HG03103 (cell line): ENCODE measurements at regions not wholly inside any gene's neighbourhood (a gene's known extent, or its start where the extent isn't known, plus 50 kb on each side); places are given as distances from the start of the nearest gene placed in this dataset.
"Not testable (repeated sequence)": the region's sequence is repeated elsewhere in the genome, so short reads cannot be mapped to it uniquely, and the experiment has no call there.

Experiments used
- ATAC-seq: cut with Tn5 transposase; IDR thresholded peaks from one replicate; pipeline ENCODE4 v1.9.1; 2021; ENCODE audit warnings: low read depth; ENCODE audit not compliant: unreplicated experiment

DNA sequence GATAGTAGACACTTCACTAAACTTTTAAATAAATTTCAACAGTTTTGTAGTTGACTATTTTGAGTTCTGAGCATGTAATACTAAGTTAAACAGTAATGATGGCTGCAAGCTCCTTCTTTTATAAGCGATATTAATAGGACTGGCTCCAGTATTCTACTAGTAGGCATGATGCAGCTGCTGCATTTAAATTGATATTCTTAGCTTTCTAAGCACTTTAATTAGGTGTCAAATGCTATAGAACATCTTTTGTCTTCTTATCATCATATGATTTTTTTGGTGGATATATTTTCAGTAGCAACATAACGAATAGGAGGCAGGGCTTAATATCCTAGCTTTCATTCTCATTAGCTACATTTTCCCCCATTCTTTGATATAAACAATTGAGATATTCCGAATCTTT lies 141.1 kb downstream of the FBXO4 start:
- no peak for ATAC-seq

GRCh38 chr5:42074353-42074752 lies 149.3 kb downstream of the FBXO4 start:
- ATAC-seq: no peak

DNA sequence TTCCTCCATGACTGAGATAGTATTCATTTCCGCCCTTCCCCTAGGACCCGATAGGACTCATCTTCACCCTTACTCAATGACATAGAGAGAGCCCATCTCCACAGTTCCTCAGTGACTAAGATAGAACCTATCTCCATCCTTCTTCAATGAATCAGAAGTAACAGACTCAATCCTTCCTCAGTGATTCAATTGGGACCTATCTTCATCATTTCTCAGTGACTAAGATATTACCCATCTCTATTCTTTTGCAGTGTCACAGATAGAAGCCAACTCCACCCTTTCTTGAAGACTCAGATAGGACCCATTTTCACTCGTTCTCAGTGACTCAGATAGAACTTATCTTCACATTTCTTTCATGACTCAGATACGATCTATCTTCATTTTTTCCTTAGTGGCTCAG lies 164.6 kb downstream of the FBXO4 start:
- no peak for ATAC-seq

DNA sequence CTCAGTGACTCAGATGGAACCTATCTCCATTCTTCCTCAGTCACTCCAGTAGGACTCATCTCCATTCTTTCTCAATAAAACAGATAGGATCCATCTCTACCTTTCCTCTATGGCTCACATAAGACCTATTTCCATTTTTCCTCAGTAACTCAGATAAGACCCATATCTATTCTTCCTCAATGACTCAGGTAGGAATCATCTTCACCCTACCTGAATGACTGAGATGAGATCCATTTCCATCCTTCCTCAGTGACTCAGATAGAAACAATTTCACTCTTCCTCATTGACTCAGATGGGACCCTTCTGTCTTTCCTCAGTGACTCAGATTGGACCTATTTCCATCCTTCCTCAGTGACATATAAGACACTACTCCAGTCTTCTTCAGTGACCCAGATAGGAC lies 165.1 kb downstream of the FBXO4 start:
- no peak for ATAC-seq

GRCh38 chr5:42099846-42100245 lies 174.8 kb downstream of the FBXO4 start:
- ATAC-seq: not testable (repeated sequence)

DNA sequence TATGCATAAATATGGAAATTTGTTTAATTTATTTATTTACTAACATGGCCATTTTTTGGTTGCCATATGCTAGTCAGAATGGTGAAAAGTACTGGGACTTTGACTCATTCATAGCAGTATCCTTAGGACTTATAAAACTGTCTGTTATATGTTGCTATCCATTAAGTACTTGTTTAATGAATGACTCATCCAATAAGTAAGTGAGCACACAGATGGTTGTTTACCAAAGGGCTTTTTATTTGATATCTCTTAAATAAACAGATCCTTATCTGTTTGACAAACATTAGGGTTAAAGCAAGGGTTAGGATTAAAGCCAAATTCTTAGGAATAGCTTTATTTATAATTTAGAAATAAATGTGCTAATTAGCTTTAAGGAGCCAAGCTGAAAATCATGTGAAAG lies 183.4 kb downstream of the FBXO4 start:
- ATAC-seq: no peak

DNA sequence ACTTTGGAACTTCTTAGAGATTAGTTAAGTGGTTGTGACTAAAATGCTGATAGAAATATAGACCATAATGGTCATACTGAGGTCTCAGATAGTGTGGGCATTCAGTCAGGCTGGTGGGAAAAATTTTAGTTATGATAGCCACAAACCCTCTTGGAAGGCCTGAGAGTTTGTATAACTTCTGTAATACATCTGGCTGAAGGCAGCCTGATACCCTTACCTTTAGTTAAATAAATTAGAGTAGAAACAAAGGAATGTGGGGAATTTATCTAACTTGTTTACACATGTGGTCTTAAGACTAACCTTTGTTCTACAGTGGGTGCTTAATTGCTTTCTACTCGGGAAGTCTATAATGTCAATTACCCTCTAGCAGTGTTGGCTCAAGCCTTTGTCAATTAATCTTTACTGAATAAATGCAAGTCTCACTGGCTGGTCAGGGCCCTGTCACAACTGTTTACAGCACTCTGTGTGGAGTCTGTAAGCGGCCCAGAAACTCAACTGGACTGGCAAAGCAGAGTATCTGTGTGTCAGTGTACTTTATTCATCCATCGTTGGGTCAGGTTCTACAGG lies 184.0 kb downstream of the FBXO4 start:
- ATAC-seq: no peak

DNA sequence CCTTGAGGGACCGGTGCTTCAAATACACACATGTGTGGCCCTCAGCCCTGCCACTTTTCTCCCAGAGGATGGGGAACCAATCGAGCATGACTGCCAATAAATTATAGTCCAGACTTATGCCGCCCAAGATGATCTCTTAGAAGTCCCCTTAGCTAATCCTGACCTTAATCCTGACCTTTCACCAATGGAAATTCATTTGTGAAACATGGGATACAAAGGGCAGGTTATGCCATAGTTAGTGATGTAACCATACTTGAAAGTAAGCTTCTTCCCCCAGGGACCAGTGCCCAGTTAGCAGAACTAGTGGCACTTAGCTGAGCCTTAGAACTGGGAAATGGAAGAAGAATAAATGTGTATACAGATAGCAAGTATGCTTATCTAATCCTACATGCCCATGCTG lies 190.6 kb downstream of the FBXO4 start:
- not testable (repeated sequence) for ATAC-seq

- ATAC-seq: no peak
Observed at GRCh38 chr5:42120070-42120469, 195.0 kb downstream of the FBXO4 start.

- no peak for ATAC-seq
Observed at GRCh38 chr5:42121401-42121800, 196.3 kb downstream of the FBXO4 start.

DNA sequence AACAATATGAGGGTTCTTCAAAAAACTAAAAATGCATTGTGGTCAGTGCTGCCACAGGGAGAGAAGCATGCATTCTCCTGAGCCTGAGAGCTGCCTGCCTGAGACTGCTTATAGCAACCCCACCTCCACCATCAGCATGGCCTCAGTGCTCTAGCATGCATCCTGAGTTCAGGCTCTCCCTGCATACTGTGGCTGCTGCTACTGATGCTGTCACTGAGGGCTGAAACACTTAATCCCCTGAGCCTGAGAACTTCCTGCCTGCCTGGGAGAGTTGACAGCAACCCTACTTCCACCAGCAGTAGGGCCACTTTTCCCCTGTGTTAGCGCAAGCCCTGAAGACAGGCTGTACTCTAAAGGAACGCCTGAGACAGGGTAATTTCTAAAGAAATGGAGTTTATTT lies 206.0 kb downstream of the FBXO4 start:
- no peak for ATAC-seq

- no peak for ATAC-seq
Observed at GRCh38 chr5:42143361-42143760, 218.3 kb downstream of the FBXO4 start.

DNA sequence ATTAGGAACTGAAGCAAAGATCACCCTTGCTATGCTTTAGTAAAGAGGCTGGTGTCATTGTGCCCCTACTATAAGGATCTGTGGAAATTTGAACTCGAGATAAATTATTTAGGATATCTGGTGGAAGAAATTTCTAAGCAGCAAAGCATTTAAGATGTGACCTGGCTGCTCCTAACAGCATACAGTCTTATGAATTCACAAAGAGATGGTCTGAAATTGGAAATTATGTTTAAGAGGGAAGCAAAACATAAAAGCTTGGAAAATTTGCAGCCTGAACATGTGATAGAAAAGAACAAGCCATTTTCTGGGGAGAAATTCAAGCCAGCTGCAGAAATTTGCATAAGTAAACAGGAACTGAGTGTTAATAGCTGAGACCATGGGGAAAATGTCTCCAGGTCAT lies 223.7 kb downstream of the FBXO4 start:
- no peak for ATAC-seq

GRCh38 chr5:42157215-42157614 lies 232.1 kb downstream of the FBXO4 start:
- ATAC-seq: no peak

GRCh38 chr5:42163083-42163482 lies 238.0 kb downstream of the FBXO4 start:
- ATAC-seq: no peak

DNA sequence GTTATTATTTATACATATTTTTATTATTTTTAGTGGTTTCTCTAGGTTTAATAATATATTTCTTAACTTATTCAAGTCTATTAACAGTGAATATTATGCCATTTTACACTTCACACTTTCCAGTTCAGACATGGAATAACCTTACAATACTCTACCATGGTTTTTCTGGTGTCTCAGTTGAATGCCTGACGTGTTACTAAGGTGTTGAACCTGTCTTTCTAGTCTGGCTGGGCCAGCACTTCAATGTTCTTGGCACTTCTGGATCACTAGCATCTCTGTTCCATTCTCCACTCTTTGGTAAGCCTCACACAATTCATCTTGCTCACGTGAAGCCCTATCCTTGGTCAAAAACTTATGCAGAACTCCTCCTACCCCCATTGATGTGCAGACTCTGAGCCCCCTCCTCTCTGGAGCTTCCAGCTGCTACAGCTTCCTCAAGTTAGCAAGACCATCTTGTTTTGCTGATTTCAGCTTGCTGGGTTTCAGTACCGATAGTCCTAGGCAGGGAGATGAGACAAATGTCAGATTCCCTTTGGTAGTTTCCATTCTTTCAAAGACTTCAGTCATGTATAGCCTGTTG lies 243.1 kb downstream of the FBXO4 start:
- no peak for ATAC-seq

DNA sequence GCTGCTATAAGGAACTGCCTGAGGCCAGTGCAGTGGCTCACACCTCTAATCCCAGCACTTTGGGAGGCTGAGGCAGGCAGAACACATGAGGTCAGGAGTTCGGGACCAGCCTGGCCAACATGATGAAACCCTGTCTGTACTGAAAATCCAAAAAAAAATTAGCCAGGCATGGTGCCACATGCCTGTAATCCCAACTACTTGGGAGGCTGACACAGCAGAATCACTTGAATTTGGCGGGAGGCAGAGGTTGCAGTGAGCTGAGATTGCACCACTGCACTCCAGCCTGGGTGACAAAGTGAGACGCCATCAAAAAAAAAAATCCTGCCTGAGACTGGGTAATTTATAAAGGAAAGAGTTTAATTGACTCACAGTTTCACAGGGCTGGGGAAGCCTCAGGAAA lies 247.1 kb upstream of the GHR start:
- not testable (repeated sequence) for ATAC-seq

- ATAC-seq: not testable (repeated sequence)
Observed at GRCh38 chr5:42179843-42180242, 243.4 kb upstream of the GHR start.

- ATAC-seq: no peak
Observed at GRCh38 chr5:42216904-42217303, 206.3 kb upstream of the GHR start.

DNA sequence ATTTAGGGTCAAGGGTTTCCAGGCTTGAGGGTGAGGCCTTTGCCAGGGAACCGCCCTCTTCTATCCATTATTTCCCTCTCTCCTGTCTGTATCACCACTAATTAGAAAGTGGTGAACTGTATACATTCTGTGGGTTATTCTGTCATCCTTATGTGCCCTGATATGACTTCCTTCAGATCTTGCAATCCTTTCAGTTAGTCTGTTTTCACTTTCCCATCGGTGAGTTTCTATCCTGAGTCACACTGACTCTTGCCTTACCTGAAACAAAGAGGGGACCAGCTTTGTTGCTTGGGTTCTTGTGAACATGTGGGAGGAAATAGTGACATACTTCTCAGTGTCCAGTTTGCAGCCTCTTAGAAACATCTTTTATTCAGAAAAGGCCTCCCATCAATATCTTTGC lies 205.4 kb upstream of the GHR start:
- no peak for ATAC-seq

DNA sequence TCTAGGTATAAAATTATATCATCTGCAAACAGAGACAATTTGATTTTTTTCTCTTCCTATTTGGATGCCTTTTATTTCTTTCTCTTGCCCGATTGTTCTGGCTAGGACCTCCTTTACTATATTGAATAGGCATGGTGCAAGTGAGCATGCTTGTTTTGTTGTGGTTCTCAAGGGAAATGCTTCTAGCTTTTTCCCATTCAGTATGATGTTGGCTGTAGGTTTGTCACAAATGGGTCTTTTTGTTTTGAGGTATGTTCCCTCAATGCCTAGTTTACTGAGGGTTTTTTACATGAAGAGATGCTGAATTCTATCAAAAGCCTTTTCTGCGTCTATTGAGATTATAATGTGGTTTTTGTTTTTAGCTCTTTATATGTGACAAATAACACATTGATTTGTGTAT lies 198.2 kb upstream of the GHR start:
- ATAC-seq: no peak

- no peak for ATAC-seq
Observed at GRCh38 chr5:42228279-42228678, 195.0 kb upstream of the GHR start.

DNA sequence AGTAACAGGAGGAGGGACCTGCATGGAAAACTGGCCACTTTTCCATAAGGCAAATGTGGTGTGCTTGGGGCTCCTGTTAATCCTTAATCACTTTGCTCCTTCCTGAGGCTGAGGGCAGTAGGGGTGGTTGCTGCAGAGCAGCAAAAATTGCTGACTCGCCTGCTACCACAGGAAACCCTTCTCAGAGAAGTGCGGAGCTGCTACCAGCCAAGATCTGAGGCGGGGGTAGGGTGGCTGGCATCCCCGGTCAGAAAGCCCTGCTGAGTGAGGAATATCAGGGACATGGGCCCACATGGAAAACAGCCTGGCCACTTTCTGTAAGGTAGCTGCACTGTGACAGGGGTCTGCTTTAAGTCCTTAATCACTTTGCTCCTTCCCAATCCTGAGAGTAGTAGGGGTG lies 192.4 kb upstream of the GHR start:
- no peak for ATAC-seq
